ENCODE measurements at regions not wholly inside any gene's neighbourhood (a gene's known extent, or its start where the extent isn't known, plus 50 kb on each side); places are given as distances from the start of the nearest gene placed in this dataset.
A peak's percentile ranks its signal among the peaks of the same experiment; 100 is the strongest.

DNA sequence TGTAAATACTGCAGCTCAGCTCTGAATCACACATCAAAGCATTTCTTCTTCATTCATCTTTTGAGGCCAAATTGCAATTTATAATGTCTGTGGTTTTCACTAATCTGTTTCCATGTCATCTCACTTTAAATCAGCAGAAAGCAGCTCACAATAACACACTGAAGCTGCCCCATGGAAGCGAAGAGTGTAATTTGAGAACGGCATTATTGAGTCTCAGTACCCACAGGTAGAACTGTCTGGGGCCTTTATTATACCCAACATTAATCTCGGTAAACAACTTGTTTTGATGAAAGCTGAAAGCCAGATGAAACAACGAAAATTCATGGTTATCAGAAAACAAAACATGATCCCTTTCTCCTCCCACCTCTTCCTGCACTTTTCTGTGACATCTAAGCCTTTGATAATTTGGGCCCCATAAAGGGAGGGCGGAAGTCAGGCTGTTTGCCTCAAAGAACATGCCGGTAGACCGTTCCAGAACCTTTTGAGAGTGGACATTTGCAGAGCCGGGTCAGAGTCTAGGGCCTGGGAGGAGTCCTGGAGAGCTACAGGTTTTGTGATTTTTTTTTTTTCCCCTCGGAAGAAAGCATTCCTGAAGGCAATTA lies 68.2 kb upstream of the SESN3 start:
- Mint-ChIP-seq H3K9me3 (no peaks in the 10 kb centered on the region), H3K4me3 (peak overlapping the region in 2 of 10 donors; percentile 0 to 2), H3K27ac (peak overlapping the region in 3 of 10 donors; percentile 37 to 60 (median 39)), H3K36me3 (no peaks in the 10 kb centered on the region), H3K27me3 (no peaks in the 10 kb centered on the region), H3K4me1 (peaks cover 6 to 50% (median 21%) of the 10 kb centered on the region in 4 donors)
- peak in 2 of 10 donors; percentile 2 to 9 for DNase-seq
- ATAC-seq = peak in 1 of 2 donors; percentile 35
- POLR2A ChIA-PET = no interaction called here

DNA sequence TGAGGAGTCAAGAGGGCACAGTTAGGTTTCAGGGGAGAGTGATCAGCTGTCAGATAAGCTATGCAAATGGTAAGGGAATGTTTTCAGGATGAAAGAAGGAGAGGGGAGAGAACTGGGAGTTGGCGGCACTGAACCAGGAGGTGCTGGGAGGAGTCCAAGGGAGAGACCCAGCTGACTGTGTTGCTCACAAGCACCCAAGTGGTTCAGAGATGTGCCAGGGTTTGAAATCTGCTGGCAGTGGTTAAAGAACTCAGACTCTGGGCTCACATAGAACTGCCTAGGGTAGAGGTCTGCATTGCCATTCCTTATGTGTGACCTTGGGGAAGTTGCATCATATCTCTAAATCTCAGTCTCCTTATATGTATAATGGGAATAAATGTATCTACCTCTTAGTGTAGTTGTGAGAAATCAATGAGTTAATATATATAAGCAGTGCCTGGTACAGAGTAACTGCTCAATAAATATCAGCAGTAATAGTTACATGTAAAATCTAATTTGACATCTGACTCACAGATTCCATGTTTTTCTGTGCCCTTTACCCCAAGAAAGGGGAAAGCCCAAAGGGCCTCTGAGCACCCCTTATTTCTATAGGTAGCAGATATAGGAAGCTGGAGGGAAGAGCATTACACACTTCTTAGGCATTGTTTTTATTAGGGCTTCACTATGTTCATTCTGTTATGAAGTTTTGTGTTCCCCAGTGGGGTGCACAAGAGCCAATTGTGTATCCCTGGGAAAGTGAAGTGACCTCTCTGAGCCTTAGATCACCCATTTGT lies 66.9 kb upstream of the SESN3 start:
- Mint-ChIP-seq H3K4me3 (no peak overlapping the region), H3K27ac (peak overlapping the region in 2 of 10 donors; percentile 3 to 9), H3K27me3 (no peaks in the 10 kb centered on the region), H3K9me3 (no peaks in the 10 kb centered on the region), H3K36me3 (no peaks in the 10 kb centered on the region), H3K4me1 (peaks cover 6 to 50% (median 21%) of the 10 kb centered on the region in 4 donors)
- ATAC-seq (no peak), DNase-seq (no peak)
- POLR2A ChIA-PET = no interaction called here

DNA sequence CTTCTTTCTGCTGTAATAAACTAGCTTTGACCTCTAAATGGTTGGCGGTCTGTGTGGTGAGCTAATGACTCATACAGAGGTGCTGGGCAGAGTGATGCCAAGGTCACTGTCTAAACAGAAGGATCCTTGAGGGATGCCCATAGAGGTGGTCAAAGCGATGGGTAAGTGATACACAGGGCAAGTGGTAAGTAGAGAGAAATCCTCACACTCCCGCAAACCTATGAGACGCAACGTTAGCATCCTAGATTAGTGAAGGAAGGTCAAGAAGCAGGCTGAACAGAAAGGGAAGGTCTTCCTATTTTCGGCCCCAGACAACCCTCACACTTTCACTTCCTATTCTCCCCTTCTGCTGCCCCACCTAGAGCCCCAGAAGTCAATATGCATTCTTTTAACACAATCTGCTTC lies 65.6 kb upstream of the SESN3 start:
- Mint-ChIP-seq H3K36me3 (no peaks in the 10 kb centered on the region), H3K9me3 (no peaks in the 10 kb centered on the region), H3K27ac (peak overlapping the region in 1 of 10 donors; percentile 5), H3K4me1 (peaks cover 6 to 50% (median 21%) of the 10 kb centered on the region in 4 donors), H3K4me3 (peak overlapping the region in 1 of 10 donors; percentile 17), H3K27me3 (no peaks in the 10 kb centered on the region)
- DNase-seq (peak in 1 of 10 donors; percentile 13), ATAC-seq (peak in 1 of 2 donors; percentile 39)
- POLR2A ChIA-PET = interaction anchor here (1.0 kb wide), 1 partner anchor 9 kb away, joined by 3 read pairs; no protein-coding TSS in a partner anchor

DNA sequence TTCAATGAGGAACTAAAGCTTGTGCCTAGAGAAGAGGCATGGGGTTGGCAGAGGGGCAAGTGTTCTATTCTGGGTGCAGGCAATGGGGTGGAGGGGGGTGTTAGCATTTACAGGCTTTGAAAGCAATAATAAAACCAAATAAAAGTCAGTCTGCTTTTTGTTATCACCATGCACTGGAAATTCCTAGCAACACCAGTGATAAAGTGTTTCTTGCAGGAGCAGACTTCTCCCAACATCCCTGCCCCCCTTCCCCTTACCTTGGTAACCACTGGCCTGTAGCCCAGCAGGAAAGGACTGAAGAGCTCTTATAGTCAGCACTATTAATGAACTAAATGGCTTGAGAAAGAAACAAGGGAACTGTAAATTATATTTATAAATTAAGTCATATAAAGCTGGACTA lies 65.2 kb upstream of the SESN3 start:
- Mint-ChIP-seq H3K4me1 (peaks cover 6 to 50% (median 21%) of the 10 kb centered on the region in 4 donors), H3K27me3 (no peaks in the 10 kb centered on the region), H3K27ac (peak overlapping the region in 2 of 10 donors; percentile 5 to 40), H3K36me3 (no peaks in the 10 kb centered on the region), H3K9me3 (no peaks in the 10 kb centered on the region), H3K4me3 (no peak overlapping the region)
- no peak for DNase-seq
- ATAC-seq = no peak
- POLR2A ChIA-PET = interaction anchor here (1.0 kb wide), 1 partner anchor 9 kb away, joined by 3 read pairs; no protein-coding TSS in a partner anchor

DNA sequence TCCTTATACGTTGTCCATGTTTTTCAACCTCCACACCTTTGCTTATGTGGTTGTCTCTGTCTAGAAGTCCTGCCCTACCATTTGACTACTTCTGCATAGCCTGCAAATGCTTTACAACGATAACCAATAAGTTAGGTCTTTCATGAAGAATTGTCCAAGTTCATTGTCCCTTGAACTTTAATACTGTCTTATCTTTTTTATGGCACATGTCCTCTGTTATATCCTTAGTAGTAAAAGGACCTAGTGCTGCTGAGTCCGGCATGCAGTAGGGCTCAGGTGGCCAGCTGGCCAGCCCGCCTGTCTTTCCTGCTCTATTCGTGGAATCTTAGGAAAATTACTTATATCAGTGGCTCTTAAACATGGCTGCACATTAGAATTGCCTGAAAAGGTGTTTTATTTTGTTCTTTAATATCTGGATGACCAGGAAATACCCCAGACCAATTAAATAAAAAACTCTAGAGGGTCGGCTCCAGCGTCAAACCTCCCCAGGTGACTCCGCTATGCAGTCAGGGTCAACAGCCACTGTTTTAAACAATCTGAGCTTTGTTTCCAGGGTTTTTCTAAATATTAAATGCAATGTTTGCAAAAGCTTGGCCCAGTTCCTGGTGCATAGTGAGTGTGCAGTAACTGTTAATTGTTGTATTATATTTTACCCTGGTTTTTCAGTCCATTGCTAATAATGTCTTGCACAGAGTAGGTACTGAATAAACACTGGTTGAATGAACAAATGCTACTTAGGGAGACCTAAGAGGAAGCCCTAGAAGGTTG lies 64.6 kb upstream of the SESN3 start:
- Mint-ChIP-seq H3K4me1 (peaks cover 6 to 50% (median 21%) of the 10 kb centered on the region in 4 donors), H3K9me3 (no peaks in the 10 kb centered on the region), H3K27ac (peak overlapping the region in 2 of 10 donors; percentile 5 to 40), H3K4me3 (no peak overlapping the region), H3K36me3 (no peaks in the 10 kb centered on the region), H3K27me3 (no peaks in the 10 kb centered on the region)
- ATAC-seq (no peak), DNase-seq (no peak)
- POLR2A ChIA-PET = no interaction called here

DNA sequence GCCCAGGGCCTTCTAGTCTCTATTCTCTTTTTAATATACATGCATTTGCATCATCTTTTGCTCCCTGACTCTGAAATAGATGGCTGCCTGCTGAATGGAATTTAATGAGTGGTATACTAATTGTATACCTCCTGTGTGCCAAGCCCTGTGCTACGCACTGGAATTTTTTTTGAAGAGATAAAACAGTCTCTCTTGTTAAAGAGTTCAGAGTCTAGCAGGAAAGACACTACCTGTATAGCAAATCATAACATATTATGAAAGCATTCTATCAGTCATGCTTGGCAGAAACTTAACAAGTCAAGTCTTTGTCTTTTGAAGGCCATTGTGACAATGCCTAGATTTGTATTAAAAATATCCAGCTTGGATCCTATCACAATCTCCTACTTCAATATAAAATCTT lies 63.7 kb upstream of the SESN3 start:
- Mint-ChIP-seq H3K4me1 (peaks cover 6 to 50% (median 20%) of the 10 kb centered on the region in 4 donors), H3K9me3 (no peaks in the 10 kb centered on the region), H3K27ac (no peak overlapping the region), H3K36me3 (no peaks in the 10 kb centered on the region), H3K4me3 (no peak overlapping the region), H3K27me3 (no peaks in the 10 kb centered on the region)
- ATAC-seq = no peak
- DNase-seq = no peak
- POLR2A ChIA-PET = no interaction called here

DNA sequence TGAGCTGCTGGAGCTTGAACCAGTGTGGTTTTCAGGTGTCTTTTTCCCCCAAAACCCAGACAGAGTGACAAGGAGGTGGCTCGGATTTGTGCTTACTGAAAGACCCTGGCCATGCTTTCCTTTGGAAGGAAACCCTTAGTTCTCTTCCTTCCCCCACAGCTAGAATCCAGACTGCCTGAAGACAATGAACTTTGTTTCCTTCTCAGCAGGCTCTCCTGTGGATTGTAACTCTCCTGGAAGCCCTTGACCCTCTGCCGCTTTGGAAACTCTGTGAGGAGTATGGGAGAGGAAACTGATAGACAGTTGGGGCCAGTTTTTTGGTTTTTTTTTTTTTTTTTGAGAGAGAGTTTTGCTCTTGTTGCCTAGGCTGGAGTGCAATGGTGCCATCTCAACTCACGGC lies 62.1 kb upstream of the SESN3 start:
- H3K4me3 Mint-ChIP-seq = no peak overlapping the region
- ATAC-seq = no peak
- peaks cover 2 to 34% (median 6%) of the 10 kb centered on the region in 4 donors for H3K4me1 Mint-ChIP-seq
- POLR2A ChIA-PET = no interaction called here
- H3K9me3 Mint-ChIP-seq = no peaks in the 10 kb centered on the region
- no peak overlapping the region for H3K27ac Mint-ChIP-seq
- H3K36me3 Mint-ChIP-seq = no peaks in the 10 kb centered on the region
- H3K27me3 Mint-ChIP-seq = no peaks in the 10 kb centered on the region
- no peak for DNase-seq

DNA sequence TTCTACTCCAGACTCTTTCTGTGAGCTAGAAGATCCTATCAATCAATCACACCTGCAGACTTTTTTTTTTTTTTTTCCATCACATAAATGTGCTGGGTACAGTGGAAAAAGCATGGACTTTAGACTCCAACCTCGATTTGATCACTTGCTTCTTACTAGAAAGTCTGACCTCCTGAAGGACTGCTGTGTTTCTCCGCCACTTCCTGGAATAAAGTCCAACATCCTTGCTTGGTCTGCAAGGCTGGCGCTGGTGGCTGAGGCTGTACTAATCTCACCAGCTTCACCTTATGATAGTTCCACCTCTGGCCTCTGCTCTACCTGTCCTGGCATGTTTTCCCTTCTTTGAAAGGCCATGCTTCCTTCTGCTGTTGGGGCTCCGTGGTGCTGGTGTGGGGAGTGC lies 60.9 kb upstream of the SESN3 start:
- Mint-ChIP-seq H3K27me3 (no peaks in the 10 kb centered on the region), H3K9me3 (no peaks in the 10 kb centered on the region), H3K4me3 (no peak overlapping the region), H3K27ac (no peak overlapping the region), H3K36me3 (no peaks in the 10 kb centered on the region), H3K4me1 (peaks cover 2 to 23% (median 4%) of the 10 kb centered on the region in 4 donors)
- POLR2A ChIA-PET = interaction anchor here (0.7 kb wide), 1 partner anchor 41 kb away, joined by 4 read pairs; no protein-coding TSS in a partner anchor
- DNase-seq = no peak
- no peak for ATAC-seq

DNA sequence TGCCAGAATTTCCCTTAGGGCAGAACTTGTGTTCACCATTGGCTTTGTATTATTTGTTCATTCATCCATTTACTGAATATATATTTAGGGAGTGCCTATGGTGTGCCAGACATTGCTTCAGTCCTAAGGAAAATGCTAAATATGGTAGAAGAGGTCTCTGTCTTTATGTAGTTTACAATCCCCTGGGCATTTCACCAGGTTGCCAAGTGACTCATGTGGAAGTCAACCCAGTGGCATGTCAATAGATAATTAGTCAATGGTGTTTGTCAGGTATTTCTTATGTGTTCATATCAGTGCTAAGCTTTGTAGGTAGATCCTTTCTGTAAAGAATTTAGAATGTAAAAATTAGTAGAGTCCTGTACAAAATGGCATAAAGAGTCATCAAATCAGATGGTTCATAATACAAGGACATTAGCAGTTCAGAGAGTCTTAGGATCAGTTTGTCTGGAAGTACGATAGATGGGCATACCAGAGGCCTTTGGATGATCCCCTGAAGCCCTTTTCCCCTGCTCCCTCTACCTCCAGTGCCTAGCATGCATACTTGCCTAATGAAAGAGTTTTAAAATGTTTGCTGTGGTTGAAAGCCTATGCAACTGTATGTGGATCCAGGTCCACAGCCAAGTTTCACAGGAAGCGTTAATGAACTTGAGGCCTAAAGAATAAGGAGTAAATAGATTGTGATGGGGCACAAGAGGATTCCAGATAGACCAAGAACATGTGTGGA lies 58.5 kb upstream of the SESN3 start:
- Mint-ChIP-seq H3K9me3 (no peaks in the 10 kb centered on the region), H3K4me3 (no peak overlapping the region), H3K4me1 (peaks cover 0 to 1% (median 0%) of the 10 kb centered on the region in 4 donors), H3K36me3 (no peaks in the 10 kb centered on the region), H3K27ac (no peak overlapping the region), H3K27me3 (no peaks in the 10 kb centered on the region)
- POLR2A ChIA-PET = no interaction called here
- no peak for ATAC-seq
- DNase-seq = no peak

DNA sequence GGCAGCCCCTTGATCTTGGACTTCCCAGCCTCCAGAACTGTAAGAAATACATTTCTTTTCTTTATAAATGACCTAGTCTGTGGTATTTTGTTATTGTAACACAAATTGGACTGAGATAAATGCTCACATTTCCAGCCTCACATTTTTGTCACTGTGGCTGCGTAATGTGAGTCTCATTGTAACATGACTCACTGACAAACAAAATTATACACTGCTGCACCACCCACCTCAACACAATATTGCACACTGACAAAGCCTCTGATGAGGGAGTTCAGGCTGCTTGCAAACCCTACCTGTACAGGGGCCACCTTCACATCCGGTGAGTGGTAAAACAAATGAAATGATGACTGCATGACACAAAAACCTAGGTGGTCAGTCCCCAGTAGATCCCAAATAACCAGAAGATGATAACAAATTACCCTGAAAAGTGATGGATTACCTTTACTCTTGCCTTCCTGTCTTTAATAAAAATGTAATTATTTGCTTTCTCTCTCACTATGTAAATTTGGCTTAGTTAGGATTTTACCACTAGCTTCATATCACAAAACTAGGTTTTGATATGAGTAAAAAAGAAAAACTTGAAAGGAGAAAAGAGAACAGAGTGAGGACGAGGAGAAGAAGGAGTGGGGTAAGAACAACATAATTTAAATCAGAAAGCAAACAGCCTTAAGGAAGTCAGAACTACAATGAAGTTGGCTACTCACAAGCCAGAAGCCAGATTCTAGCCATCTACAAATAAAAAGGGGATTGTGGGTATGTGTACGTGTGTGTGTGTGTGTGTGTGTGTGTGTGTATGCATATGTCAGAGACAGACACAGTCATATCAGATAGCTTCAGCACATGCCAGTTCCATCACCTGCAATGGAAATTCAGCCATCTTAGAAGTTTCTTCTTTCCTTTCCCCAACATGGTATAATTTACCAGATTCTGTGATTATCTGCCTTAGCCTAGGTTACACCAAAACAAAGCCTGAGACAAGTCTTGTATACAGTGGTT lies 53.4 kb upstream of the SESN3 start:
- DNase-seq (no peak), ATAC-seq (no peak)
- Mint-ChIP-seq H3K27ac (peak overlapping the region in 1 of 10 donors; percentile 41), H3K4me3 (no peak overlapping the region), H3K36me3 (no peaks in the 10 kb centered on the region), H3K4me1 (peaks cover 0 to 19% (median 0%) of the 10 kb centered on the region in 4 donors), H3K27me3 (peaks cover 0 to 3% (median 0%) of the 10 kb centered on the region in 5 donors), H3K9me3 (peaks cover 0 to 1% (median 0%) of the 10 kb centered on the region in 9 donors)
- POLR2A ChIA-PET = no interaction called here

DNA sequence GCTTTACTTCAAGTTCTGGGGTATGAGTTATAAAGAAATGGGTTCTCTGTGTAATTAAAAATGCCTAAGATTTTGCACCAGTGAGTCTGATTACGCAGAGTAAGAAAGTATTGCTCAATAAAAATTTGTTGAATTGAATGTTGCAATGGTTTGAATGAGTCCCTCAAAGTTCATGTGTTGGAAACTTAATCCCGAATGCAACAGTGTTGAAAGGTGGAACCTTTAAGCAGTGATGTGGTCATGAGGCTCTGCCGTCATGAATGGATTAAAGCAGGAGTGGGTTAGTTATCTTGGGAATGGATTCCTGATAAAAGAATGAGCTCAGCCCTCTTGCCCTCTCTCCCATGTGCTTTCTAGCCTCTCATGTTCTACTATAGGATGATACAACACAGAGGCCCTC lies 52.6 kb upstream of the SESN3 start:
- DNase-seq = no peak
- peaks cover 0 to 1% (median 0%) of the 10 kb centered on the region in 9 donors for H3K9me3 Mint-ChIP-seq
- no peak overlapping the region for H3K4me3 Mint-ChIP-seq
- no peaks in the 10 kb centered on the region for H3K36me3 Mint-ChIP-seq
- H3K27me3 Mint-ChIP-seq = peaks cover 0 to 3% (median 0%) of the 10 kb centered on the region in 5 donors
- H3K4me1 Mint-ChIP-seq = peaks cover 0 to 19% (median 0%) of the 10 kb centered on the region in 4 donors
- ATAC-seq = no peak
- POLR2A ChIA-PET = no interaction called here
- no peak overlapping the region for H3K27ac Mint-ChIP-seq
